AG04450 (cell line): ENCODE measurements at regions not wholly inside any gene's neighbourhood (a gene's known extent, or its start where the extent isn't known, plus 50 kb on each side); places are given as distances from the start of the nearest gene placed in this dataset.

Source experiments
- CTCF ChIA-PET: fragments of 300-600, 350-600 bp; formaldehyde crosslinking; extraction: SDS; loops from one replicate; lab custom pipeline; 2022; ENCODE audit warnings: antibody characterized with exemption, inconsistent platforms; lab: Charles Lee
- POLR2A ChIA-PET: fragments of 350-600 bp; formaldehyde crosslinking; extraction: SDS; loops from one replicate; lab custom pipeline; 2021; ENCODE audit warnings: antibody characterized with exemption, inconsistent platforms; lab: Yijun Ruan, JAX
- DNase-seq: peaks from one replicate; pipeline ENCODE4 v3.0.0-alpha.2; 2011; ENCODE audit warnings: low read depth, low spot score
- H3K27ac ChIP-seq: one replicate; pipeline ENCODE4 v1.5.1; 2012; ENCODE audit warnings: low read depth, low read length, control low read depth
- H3K27me3 ChIP-seq: one replicate; pipeline ENCODE4 v1.6.0; 2012; ENCODE audit warnings: low read length; ENCODE audit not compliant: control insufficient read depth, insufficient read depth
- H3K4me3 ChIP-seq: 2 replicates; pipeline ENCODE4 v1.5.1; 2011; ENCODE audit warnings: mild to moderate bottlenecking, low read depth, low read length, control low read depth
- H3K9me3 ChIP-seq: 2 replicates; pipeline ENCODE4 v1.5.1; 2012; ENCODE audit warnings: low read length; ENCODE audit not compliant: control insufficient read depth, insufficient read depth
- CTCF ChIP-seq: IDR thresholded peaks from 2 replicates; pipeline ENCODE4 v1.5.1; 2011; ENCODE audit warnings: low read depth, low read length, control low read depth, inconsistent platforms

DNA sequence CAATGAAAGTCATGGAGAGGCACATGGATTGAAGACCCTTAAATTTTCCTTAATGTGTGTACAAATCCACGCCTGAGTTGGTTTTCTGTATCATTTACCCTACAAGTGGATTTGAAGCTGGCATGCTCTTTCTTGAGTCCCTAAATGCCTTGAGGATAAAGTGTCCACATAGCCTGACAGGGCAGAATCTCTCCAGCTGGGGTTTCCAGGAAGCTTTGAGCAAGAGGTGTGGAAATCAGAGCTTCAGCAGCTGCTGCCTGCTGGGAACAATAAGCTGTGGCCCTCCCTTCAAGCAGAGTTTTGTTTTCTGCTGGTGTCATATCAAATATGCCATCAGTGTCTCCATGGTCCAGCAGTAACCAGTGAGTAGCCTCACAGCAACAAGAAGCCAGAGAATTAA lies 120.3 kb upstream of the SERTM1 start:
- H3K9me3 ChIP-seq = no peaks in the 10 kb centered on the region
- CTCF ChIA-PET = no interaction called here
- no peaks in the 10 kb centered on the region for H3K27me3 ChIP-seq
- POLR2A ChIA-PET = no interaction called here
- no peak overlapping the region for H3K4me3 ChIP-seq
- no peak overlapping the region for H3K27ac ChIP-seq
- no peak for DNase-seq
- no peak for TF ChIP-seq CTCF

DNA sequence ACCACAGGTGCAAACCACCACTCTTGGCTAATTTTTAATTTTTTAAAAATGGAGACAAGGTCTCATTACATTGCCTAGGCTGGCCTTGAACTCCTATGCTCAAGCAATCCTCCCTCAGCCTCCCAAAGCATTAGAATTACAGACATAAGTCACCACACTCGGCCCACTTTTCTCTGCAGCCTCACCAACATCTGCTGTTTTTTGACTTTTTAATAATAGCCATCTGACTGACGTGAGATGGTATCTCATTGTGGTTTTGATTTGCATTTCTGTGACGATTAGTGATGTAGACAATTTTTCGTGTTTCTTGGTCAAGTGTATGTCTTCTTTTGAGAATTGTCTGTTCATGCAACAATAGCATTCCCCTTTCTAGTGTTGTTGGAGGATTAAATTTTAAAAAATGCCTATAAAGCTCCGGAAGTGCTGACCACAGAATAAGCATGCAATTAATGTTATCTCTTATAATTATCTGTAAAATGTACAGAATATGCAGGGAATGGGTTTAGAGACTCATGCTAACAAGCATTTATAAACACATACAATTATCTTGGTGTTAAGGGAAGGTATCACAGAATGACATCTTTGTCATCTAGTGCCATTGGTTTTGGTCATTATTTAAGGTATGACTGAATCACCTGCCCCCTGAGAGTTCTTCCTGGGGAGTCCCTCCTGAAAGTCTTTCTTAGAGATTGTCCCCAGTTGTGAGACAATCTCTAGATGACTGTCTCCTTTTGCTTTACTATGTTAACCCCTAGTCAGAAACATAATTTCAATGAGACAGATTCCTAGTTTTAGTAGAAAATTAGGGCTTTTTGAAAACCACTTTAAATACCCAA lies 118.5 kb upstream of the SERTM1 start:
- CTCF ChIA-PET = no interaction called here
- no peak for TF ChIP-seq CTCF
- no peaks in the 10 kb centered on the region for H3K27me3 ChIP-seq
- no peaks in the 10 kb centered on the region for H3K9me3 ChIP-seq
- DNase-seq = no peak
- H3K27ac ChIP-seq = no peak overlapping the region
- POLR2A ChIA-PET = no interaction called here
- H3K4me3 ChIP-seq = no peak overlapping the region

DNA sequence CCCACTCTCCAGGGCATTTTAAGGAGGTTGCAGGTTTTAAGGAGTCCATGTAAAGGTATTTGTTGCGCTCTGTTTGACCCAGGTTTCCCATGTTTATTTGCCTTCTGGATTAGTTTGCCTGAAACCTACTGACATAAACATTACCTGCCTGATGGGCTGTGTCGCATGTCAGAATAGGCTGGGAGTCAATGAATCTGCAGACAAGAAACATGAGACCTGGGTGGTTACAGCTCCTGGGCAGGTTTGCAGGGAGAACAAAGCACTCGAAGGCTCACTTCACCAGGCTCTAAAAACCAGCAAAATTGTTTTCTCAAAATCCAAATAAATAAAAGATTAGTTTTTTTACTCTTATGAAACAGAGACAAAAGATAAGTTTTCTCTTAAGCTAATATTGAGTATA lies 114.4 kb upstream of the SERTM1 start:
- no peak overlapping the region for H3K27ac ChIP-seq
- no peaks in the 10 kb centered on the region for H3K9me3 ChIP-seq
- CTCF ChIA-PET = no interaction called here
- DNase-seq = no peak
- no peaks in the 10 kb centered on the region for H3K27me3 ChIP-seq
- POLR2A ChIA-PET = no interaction called here
- H3K4me3 ChIP-seq = no peak overlapping the region
- TF ChIP-seq CTCF = no peak

DNA sequence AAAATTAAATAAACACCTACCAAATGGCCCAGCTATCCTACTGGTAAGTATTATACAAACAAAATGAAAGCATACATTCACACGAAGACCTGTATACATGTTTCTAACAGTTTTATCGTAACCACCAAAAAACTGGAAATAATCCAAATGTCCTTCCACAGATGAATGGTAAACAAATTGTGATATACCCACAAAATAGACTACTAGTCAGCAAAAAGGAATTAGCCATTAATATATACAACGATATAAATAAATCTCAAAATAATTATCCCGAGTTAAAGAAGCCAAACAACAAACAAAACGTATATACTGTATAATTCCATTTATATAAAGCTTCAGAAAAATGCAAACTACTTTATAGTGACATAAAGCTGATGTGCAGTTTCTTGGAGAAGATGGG lies 106.3 kb upstream of the SERTM1 start:
- Histone ChIP-seq H3K4me3 (no peak overlapping the region), H3K27ac (no peak overlapping the region), H3K9me3 (no peaks in the 10 kb centered on the region), H3K27me3 (no peaks in the 10 kb centered on the region)
- ChIA-PET CTCF (no interaction called here), POLR2A (no interaction called here)
- no peak for DNase-seq
- TF ChIP-seq CTCF = no peak

DNA sequence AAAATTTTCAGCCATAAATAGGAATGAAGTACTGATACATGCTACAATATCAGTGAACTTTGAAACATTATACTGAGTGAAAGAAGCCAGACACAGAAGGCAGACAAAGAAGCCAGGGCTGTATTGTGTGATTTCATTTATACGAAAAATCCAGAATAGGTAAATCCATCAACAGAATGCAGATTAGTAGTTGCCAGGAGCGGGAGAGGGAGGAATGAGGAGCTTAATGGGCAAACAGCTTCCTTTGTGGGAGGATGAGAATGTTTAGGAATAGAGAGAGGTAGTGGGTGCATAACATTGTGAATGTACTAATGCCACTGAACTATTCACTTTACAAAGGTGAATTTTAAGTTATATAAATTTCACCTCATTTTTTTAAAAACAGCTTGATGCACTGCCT lies 103.3 kb upstream of the SERTM1 start:
- no peak for TF ChIP-seq CTCF
- Histone ChIP-seq H3K27ac (no peak overlapping the region), H3K4me3 (no peak overlapping the region), H3K9me3 (no peaks in the 10 kb centered on the region), H3K27me3 (no peaks in the 10 kb centered on the region)
- ChIA-PET CTCF (no interaction called here), POLR2A (no interaction called here)
- no peak for DNase-seq
